H1 (cell line): ENCODE measurements at regions not wholly inside any gene's neighbourhood (a gene's known extent, or its start where the extent isn't known, plus 50 kb on each side); places are given as distances from the start of the nearest gene placed in this dataset.

Source experiments
- CTCF ChIA-PET: fragments of 300-600 bp; sonication (Branson Sonifier 250); formaldehyde crosslinking; loops from one replicate; lab custom pipeline; 2021; ENCODE audit not compliant: partially characterized antibody; lab: Charles Lee
- POLR2A ChIA-PET: fragments of 300-600 bp; sonication (Branson Sonifier 250); formaldehyde crosslinking; loops from one replicate; lab custom pipeline; 2021; ENCODE audit warnings: inconsistent platforms; ENCODE audit not compliant: partially characterized antibody; lab: Charles Lee
- DNase-seq, 2 experiments: peaks; one replicate each; pipeline versions ENCODE4 v3.0.0 to v3.0.0-alpha.2; 2010 to 2022; ENCODE audit warnings: low spot score in 2 of 2, low read depth in 1 of 2, mixed read lengths in 1 of 2
- FAIRE-seq: peaks from 2 replicates; lab custom pipeline; 2011; peaks lifted over from hg19 to GRCh38; lab: Jason Lieb, UNC
- H2AFZ ChIP-seq: 2 replicates; pipeline ENCODE4 v1.8.1; 2012; ENCODE audit warnings: low read length, inconsistent platforms
- H2AK5ac ChIP-seq: 2 replicates; pipeline ENCODE4 v1.6.1; 2013; ENCODE audit warnings: low read depth, low read length
- H2BK120ac ChIP-seq: replicated peaks from 2 replicates; pipeline ENCODE3; 2013; ENCODE audit warnings: low read depth, low read length, inconsistent platforms
- H2BK12ac ChIP-seq: 2 replicates; pipeline ENCODE4 v1.6.1; 2013; ENCODE audit warnings: low read depth, low read length
- H2BK15ac ChIP-seq: 2 replicates; pipeline ENCODE4 v1.6.1; 2013; ENCODE audit warnings: low read length
- H2BK20ac ChIP-seq: 2 replicates; pipeline ENCODE4 v1.6.1; 2013; ENCODE audit warnings: low read length
- H2BK5ac ChIP-seq: 2 replicates; pipeline ENCODE4 v1.6.1; 2013; ENCODE audit warnings: low read depth, low read length
- H3K14ac ChIP-seq: 2 replicates; pipeline ENCODE4 v1.6.1; 2013; ENCODE audit warnings: inconsistent platforms; ENCODE audit not compliant: insufficient read length
- H3K18ac ChIP-seq: 2 replicates; pipeline ENCODE4 v1.6.1; 2013; ENCODE audit warnings: low read length; ENCODE audit errors: extremely low read depth
- H3K23ac ChIP-seq: 2 replicates; pipeline ENCODE4 v1.6.1; 2013; ENCODE audit warnings: inconsistent platforms; ENCODE audit not compliant: insufficient read length
- H3K23me2 ChIP-seq: 2 replicates; pipeline ENCODE4 v1.6.1; 2013; ENCODE audit warnings: low read depth, low read length
- H3K27ac ChIP-seq: 2 replicates; pipeline ENCODE4 v1.6.1; 2011; ENCODE audit warnings: low read depth, low read length, inconsistent platforms
- H3K27me3 ChIP-seq, 4 experiments: replicated peaks in 1 of 4; 1 replicate in 1 of 4; 2 replicates in 3 of 4; pipeline versions ENCODE4 v1.6.1 to v1.8.1; 2011 to 2013; ENCODE audit warnings: low read length in 3 of 4, mild to moderate bottlenecking in 3 of 4, inconsistent platforms in 2 of 4, mixed read lengths in 2 of 4, moderate library complexity in 1 of 4; ENCODE audit not compliant: control insufficient read depth in 3 of 4, insufficient read depth in 3 of 4; ENCODE audit errors: extremely low read depth in 1 of 4
- H3K36me3 ChIP-seq, 4 experiments: 2 replicates each; pipeline versions ENCODE4 v1.6.1 to v1.8.1; 2011 to 2013; ENCODE audit warnings: mild to moderate bottlenecking in 4 of 4, low read length in 3 of 4, moderate library complexity in 2 of 4, control low read depth in 1 of 4, inconsistent platforms in 1 of 4; ENCODE audit not compliant: insufficient read depth in 4 of 4, control insufficient read depth in 2 of 4
- H3K4ac ChIP-seq: replicated peaks from 2 replicates; pipeline ENCODE3; 2013; ENCODE audit warnings: low read length, low read depth, mixed read lengths, inconsistent platforms; ENCODE audit not compliant: insufficient read length
- H3K4me1 ChIP-seq, 4 experiments: replicated peaks in 1 of 4; 1 replicate in 1 of 4; 2 replicates in 3 of 4; pipeline versions ENCODE4 v1.6.1 to v1.8.1; 2011 to 2013; ENCODE audit warnings: low read length in 3 of 4, inconsistent platforms in 2 of 4, mixed read lengths in 1 of 4; ENCODE audit not compliant: insufficient read depth in 4 of 4, control insufficient read depth in 3 of 4
- H3K4me2 ChIP-seq, 2 experiments: 2 replicates each; pipeline versions ENCODE4 v1.6.1 to v1.8.1; 2011 to 2013; ENCODE audit warnings: low read depth in 2 of 2, low read length in 2 of 2, control low read depth in 1 of 2, inconsistent platforms in 1 of 2, mild to moderate bottlenecking in 1 of 2; ENCODE audit not compliant: insufficient read depth in 1 of 2
- H3K4me3 ChIP-seq, 4 experiments: fragments of 200-600, 300-600 bp in 1 of 4; sonication (generic), shearing (Covaris generic), sonication (Bioruptor Twin) in 1 of 4; 2 replicates each; pipeline versions ENCODE4 v1.5.1 to v1.8.1; 2011 to 2016; ENCODE audit warnings: low read length in 4 of 4, low read depth in 3 of 4, control low read depth in 2 of 4, inconsistent platforms in 2 of 4, mild to moderate bottlenecking in 2 of 4, mixed read lengths in 1 of 4, moderate library complexity in 1 of 4; ENCODE audit not compliant: insufficient read depth in 2 of 4; ENCODE audit errors: extremely low read depth in 1 of 4
- H3K56ac ChIP-seq: replicated peaks from 2 replicates; pipeline ENCODE3; 2013; ENCODE audit warnings: low read depth, mild to moderate bottlenecking, mixed read lengths, low read length, inconsistent platforms; ENCODE audit not compliant: insufficient read length
- H3K79me1 ChIP-seq: 2 replicates; pipeline ENCODE4 v1.6.1; 2013; ENCODE audit warnings: low read depth, low read length, control low read depth
- H3K79me2 ChIP-seq, 2 experiments: 2 replicates each; pipeline versions ENCODE4 v1.6.1 to v1.8.1; 2012 to 2013; ENCODE audit warnings: low read length in 2 of 2, mild to moderate bottlenecking in 2 of 2, inconsistent platforms in 1 of 2; ENCODE audit not compliant: insufficient read depth in 2 of 2, control insufficient read depth in 1 of 2
- H3K9ac ChIP-seq, 4 experiments: replicated peaks in 1 of 4; 1 replicate in 1 of 4; 2 replicates in 3 of 4; pipeline versions ENCODE4 v1.6.1 to v1.8.1; 2011 to 2013; ENCODE audit warnings: low read depth in 3 of 4, low read length in 3 of 4, control low read depth in 2 of 4, mild to moderate bottlenecking in 2 of 4, moderate library complexity in 2 of 4, inconsistent platforms in 1 of 4; ENCODE audit errors: extremely low read depth in 1 of 4
- H3K9me3 ChIP-seq, 2 experiments: 2 replicates each; pipeline versions ENCODE4 v1.6.1 to v1.8.1; 2012 to 2013; ENCODE audit warnings: mild to moderate bottlenecking in 2 of 2, moderate library complexity in 2 of 2, control low read depth in 1 of 2, inconsistent platforms in 1 of 2, low read depth in 1 of 2, low read length in 1 of 2, mixed read lengths in 1 of 2; ENCODE audit not compliant: insufficient read depth in 2 of 2
- H4K20me1 ChIP-seq, 2 experiments: replicated peaks in 1 of 2; 2 replicates each; pipeline versions ENCODE3 to v1.8.1; 2011 to 2013; ENCODE audit warnings: inconsistent platforms in 2 of 2, low read length in 2 of 2, mild to moderate bottlenecking in 1 of 2; ENCODE audit not compliant: insufficient read depth in 2 of 2, control insufficient read depth in 1 of 2
- H4K5ac ChIP-seq: 2 replicates; pipeline ENCODE4 v1.6.1; 2013; ENCODE audit warnings: low read length, low read depth, mixed read lengths, inconsistent platforms; ENCODE audit not compliant: insufficient read length
- H4K8ac ChIP-seq: 2 replicates; pipeline ENCODE4 v1.8.0; 2013; ENCODE audit warnings: mild to moderate bottlenecking, moderate library complexity, low read length, inconsistent platforms; ENCODE audit not compliant: insufficient read depth; ENCODE audit errors: extremely low read depth
- H4K91ac ChIP-seq: replicated peaks from 2 replicates; pipeline ENCODE3; 2013; ENCODE audit warnings: low read length, mixed read lengths, inconsistent platforms; ENCODE audit not compliant: insufficient read length
- TCF12 ChIP-seq: IDR thresholded peaks from 2 replicates; pipeline ENCODE4 v1.6.1; 2011; ENCODE audit warnings: low read depth, mild to moderate bottlenecking, low read length
- WGBS, 2 experiments: shearing (Covaris generic) in 1 of 2; methylation state at CpG; one replicate each; pipeline versions ENCODE4 v1.1.6 to v1.1.7; 2013 to 2015; ENCODE audit warnings: low lambda C conversion rate in 2 of 2, mixed read lengths in 2 of 2, inconsistent platforms in 1 of 2, low coverage in 1 of 2, missing lambda C conversion rate in 1 of 2; ENCODE audit not compliant: insufficient replicate concordance in 2 of 2, insufficient coverage in 1 of 2, insufficient read length in 1 of 2; ENCODE audit errors: extremely low coverage in 1 of 2, missing lambda C conversion rate in 1 of 2; 5-methylcytosine and 5-hydroxymethylcytosine counted together

DNA sequence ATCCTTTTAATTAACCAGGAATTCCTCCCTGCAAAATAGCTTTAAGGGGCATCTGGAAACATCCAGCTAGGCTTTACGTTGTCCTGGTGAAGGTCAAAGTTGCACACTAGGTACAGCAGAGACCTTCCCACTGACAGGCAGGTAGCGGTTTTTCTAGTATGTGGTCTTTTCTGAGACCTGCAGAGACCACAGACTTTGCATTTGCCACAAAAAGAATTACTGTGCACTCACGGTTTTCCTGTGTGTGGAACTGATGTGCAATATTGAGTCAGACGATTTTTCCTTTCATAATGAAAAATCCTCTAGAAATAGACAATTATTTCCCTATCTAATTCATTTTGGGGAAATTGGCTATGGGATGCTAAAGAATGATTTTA is 417.0 kb upstream of the ADAMTSL1 start:
- H3K79me2 ChIP-seq, result no peaks in the 10 kb centered on the region
- no peak overlapping the region for H2BK12ac ChIP-seq
- no peak overlapping the region for H3K27ac ChIP-seq
- no peak overlapping the region for H3K14ac ChIP-seq
- no peak overlapping the region for H4K8ac ChIP-seq
- no peak overlapping the region for H3K56ac ChIP-seq
- no peak overlapping the region for H2BK20ac ChIP-seq
- H3K4me1 ChIP-seq, result no peaks in the 10 kb centered on the region
- CTCF ChIA-PET, result interaction anchor here (0.6 to 1.6 kb wide), 3 partner anchors 8 to 383 kb away, joined by 3 to 5 read pairs (median 3); no protein-coding TSS in a partner anchor
- no peak overlapping the region for H4K5ac ChIP-seq
- no peak overlapping the region for H2BK120ac ChIP-seq
- H3K4me2 ChIP-seq, result no peak overlapping the region
- no peak for TF ChIP-seq TCF12
- no peak overlapping the region for H3K9ac ChIP-seq
- no peak overlapping the region for H2BK5ac ChIP-seq
- H4K91ac ChIP-seq, result no peak overlapping the region
- FAIRE-seq, result no peak
- H3K4ac ChIP-seq, result no peak overlapping the region
- H3K23ac ChIP-seq, result no peak overlapping the region
- no peaks in the 10 kb centered on the region for H4K20me1 ChIP-seq
- H3K9me3 ChIP-seq, result no peaks in the 10 kb centered on the region
- no peak overlapping the region for H2AK5ac ChIP-seq
- DNase-seq, result no peak
- no peak overlapping the region for H2BK15ac ChIP-seq
- H3K23me2 ChIP-seq, result no peaks in the 10 kb centered on the region
- no peaks in the 10 kb centered on the region for H3K27me3 ChIP-seq
- H3K4me3 ChIP-seq, result no peak overlapping the region
- WGBS, 2 experiments, result 84% methylated on average over 4 of the region's 4 CpGs; no CpG with 5 or more reads in 1 of the 2 experiments
- H3K36me3 ChIP-seq, result no peaks in the 10 kb centered on the region
- POLR2A ChIA-PET, result no interaction called here
- no peaks in the 10 kb centered on the region for H3K79me1 ChIP-seq
- H2AFZ ChIP-seq, result no peak overlapping the region
- no peak overlapping the region for H3K18ac ChIP-seq
